Activated CD4-positive, alpha-beta T cell treated with anti-CD3 and anti-CD28 coated beads, Interleukin-2, amount 10 ng/mL, durations not matched to agents 7 days and 5 days (primary cell): ENCODE measurements at regions not wholly inside any gene's neighbourhood (a gene's known extent, or its start where the extent isn't known, plus 50 kb on each side); places are given as distances from the start of the nearest gene placed in this dataset.

Experiments used
- CTCF ChIA-PET: fragments of 350-600 bp; sonication (Branson Sonifier 250); formaldehyde crosslinking; loops from one replicate; lab custom pipeline; 2021; ENCODE audit warnings: antibody characterized with exemption; lab: Charles Lee
- POLR2A ChIA-PET: fragments of 350-600 bp; sonication (Branson Sonifier 250); formaldehyde crosslinking; loops from one replicate; lab custom pipeline; 2021; ENCODE audit warnings: antibody characterized with exemption; lab: Charles Lee
- DNase-seq: peaks from one replicate; pipeline ENCODE4 v3.0.0-alpha.2; 2020
- H3K27ac Mint-ChIP-seq: one replicate; pipeline ENCODE4 v1.8.0; 2021; ENCODE audit warnings: mild to moderate bottlenecking, moderate library complexity, mixed read lengths
- H3K27me3 Mint-ChIP-seq: one replicate; pipeline ENCODE4 v1.8.0; 2021; ENCODE audit warnings: mixed read lengths
- H3K36me3 Mint-ChIP-seq: one replicate; pipeline ENCODE4 v1.8.0; 2021; ENCODE audit warnings: low read depth, mixed read lengths
- H3K4me1 Mint-ChIP-seq: one replicate; pipeline ENCODE4 v1.8.0; 2021; ENCODE audit warnings: mixed read lengths
- H3K4me3 Mint-ChIP-seq: one replicate; pipeline ENCODE4 v1.8.0; 2021; ENCODE audit warnings: mild to moderate bottlenecking, moderate library complexity, mixed read lengths
- H3K9me3 Mint-ChIP-seq: one replicate; pipeline ENCODE4 v1.8.0; 2021; ENCODE audit warnings: mixed read lengths

DNA sequence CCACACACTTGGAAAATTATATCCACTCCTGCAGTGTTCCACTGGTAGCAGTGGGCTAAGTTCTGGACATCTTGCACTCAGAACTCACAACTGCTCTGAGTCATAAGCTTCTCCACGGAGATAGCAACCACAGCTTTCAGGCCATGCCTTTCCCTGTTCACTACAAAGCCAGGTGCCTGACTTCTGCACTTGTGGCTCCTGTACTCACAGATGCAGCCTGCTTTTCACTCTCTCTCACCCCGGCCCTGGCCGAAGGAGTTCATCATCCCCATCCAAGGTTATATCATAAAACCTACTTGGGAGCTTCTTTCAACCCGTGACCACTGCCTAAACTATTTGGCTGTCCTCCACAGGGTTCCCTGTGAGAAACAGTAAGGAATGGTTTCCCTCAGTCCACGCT lies 999.4 kb downstream of the GLUD2 start:
- H3K27me3 Mint-ChIP-seq: no peaks in the 10 kb centered on the region
- H3K4me1 Mint-ChIP-seq: no peaks in the 10 kb centered on the region
- H3K27ac Mint-ChIP-seq: no peak overlapping the region
- POLR2A ChIA-PET: no interaction called here
- no peak overlapping the region for H3K4me3 Mint-ChIP-seq
- CTCF ChIA-PET: no interaction called here
- H3K36me3 Mint-ChIP-seq: no peaks in the 10 kb centered on the region
- no peak for DNase-seq
- H3K9me3 Mint-ChIP-seq: no peaks in the 10 kb centered on the region

DNA sequence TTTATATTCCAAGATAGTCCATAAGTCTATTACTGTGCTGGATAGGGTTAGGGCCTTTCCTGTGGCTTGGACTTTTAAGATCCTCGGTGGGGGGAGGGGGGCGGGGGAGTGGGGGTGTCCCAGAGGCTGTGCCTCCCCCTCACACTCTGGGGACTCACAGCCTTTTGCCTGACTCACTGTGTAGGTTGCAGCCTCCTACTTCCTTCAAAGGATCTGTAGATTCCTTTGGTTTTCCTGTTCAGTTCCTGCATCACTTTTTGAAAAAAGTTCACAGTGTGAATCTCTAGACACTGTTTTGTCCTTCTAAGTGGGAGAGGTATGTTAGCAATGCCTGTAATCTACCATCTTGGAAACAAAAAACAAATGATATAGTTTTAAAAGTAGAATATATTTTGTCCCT lies 999.9 kb downstream of the GLUD2 start:
- CTCF ChIA-PET: no interaction called here
- Mint-ChIP-seq H3K9me3 (no peaks in the 10 kb centered on the region), H3K36me3 (no peaks in the 10 kb centered on the region)

DNA sequence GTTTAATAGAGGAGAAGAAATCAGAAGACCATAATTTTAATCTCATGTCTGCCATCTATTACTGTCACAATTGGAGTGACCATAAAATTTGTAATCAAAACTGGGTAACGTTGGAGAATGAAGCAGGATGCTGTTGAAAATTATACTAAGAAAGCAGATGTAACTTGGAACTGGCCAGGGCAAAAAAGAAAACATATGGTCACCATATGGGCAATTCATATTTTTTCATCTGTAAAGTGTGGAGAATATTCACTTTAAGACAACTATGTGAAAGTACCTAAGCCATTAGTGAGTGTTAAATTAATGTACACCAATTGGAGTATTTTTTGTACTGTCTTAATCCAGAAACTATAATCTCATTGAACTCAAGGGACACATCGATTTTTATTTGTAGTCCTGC lies 1008.0 kb downstream of the GLUD2 start:
- no peaks in the 10 kb centered on the region for H3K4me1 Mint-ChIP-seq
- ChIA-PET POLR2A (no interaction called here), CTCF (no interaction called here)
- H3K4me3 Mint-ChIP-seq: no peak overlapping the region
- no peak for DNase-seq
- no peaks in the 10 kb centered on the region for H3K36me3 Mint-ChIP-seq
- H3K27ac Mint-ChIP-seq: no peak overlapping the region
- H3K9me3 Mint-ChIP-seq: no peaks in the 10 kb centered on the region
- H3K27me3 Mint-ChIP-seq: no peaks in the 10 kb centered on the region

More for the DNA sequence above, 999.9 kb downstream of the GLUD2 start:
- Mint-ChIP-seq H3K4me1 (no peaks in the 10 kb centered on the region), H3K27ac (no peak overlapping the region), H3K27me3 (no peaks in the 10 kb centered on the region), H3K4me3 (no peak overlapping the region)
- DNase-seq: no peak
- POLR2A ChIA-PET: no interaction called here

DNA sequence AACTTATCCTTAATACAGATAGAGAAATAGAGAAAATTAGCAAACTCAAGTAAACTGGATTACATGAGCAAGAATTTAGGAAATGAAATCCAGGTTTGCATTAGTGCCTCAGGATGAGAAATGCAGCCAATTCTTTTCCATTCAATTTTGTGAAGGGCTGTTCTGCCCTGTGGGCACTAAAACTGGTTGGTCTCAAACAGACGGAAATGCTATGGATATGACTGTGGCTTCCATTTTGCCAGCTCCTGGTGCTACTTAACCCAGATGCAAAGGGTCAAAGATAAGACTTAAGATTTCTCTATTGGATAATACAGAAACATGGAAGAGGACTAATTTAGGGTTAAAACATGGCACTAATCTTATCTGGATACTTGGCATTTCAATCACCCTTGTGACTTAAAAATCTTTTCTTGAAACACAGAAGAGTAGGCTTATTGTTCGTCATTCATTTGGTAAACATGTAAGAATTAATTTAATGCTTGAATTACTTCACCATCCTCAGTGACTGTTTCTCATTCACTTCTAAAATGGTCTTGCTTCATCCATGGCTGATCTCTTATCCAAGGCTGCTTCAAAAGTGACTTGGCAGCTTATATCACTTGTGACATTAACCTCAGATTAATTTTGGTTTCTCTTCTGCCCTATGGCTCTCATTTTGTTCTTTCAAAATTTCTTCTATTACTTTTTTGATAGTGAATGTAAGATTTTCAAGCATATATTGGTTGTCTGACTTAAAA lies 1008.7 kb downstream of the GLUD2 start:
- H3K4me3 Mint-ChIP-seq: no peak overlapping the region
- CTCF ChIA-PET: no interaction called here
- H3K27me3 Mint-ChIP-seq: no peaks in the 10 kb centered on the region
- no peaks in the 10 kb centered on the region for H3K4me1 Mint-ChIP-seq
- no peak overlapping the region for H3K27ac Mint-ChIP-seq
- H3K9me3 Mint-ChIP-seq: no peaks in the 10 kb centered on the region
- DNase-seq: no peak
- POLR2A ChIA-PET: no interaction called here
- H3K36me3 Mint-ChIP-seq: no peaks in the 10 kb centered on the region

DNA sequence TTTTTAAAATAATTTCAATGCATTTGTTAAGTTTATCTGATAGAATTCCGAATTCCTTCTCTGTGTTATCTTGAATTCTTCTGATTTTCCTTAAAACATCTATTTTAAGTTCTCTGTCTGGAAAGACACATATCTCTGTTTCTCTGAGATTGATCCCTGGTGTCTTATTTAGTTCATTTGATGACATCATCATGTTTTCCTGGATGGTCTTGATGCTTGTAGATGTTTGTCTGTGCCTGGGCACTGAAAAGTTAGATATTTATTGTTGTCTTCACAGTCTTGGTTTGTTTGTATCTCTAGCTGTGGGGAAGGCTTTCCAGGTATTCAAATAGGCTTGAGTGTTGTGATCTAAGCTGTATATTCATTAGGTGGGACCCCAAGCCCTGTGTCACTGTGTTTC lies 1028.8 kb downstream of the GLUD2 start:
- POLR2A ChIA-PET: no interaction called here
- no peaks in the 10 kb centered on the region for H3K4me1 Mint-ChIP-seq

DNA sequence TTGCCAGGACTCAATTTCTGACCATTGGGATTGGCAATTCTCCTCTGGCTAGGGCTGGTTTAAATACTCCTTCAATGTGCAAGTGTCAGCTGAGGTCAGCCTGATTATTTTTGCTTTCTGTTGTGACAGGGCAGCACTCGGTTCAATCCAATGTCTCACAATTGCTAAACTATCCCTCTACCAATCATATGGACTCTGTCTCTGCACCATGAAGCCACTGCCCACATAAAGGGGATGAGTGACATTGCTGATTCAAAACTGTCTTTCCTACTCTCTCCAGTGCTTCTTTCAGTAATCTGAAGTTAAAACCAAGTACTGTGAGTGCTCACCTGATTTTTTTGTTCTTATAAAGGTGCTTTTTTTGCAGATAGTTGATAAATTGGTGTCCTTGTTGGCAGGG lies 1030.7 kb downstream of the GLUD2 start:
- Mint-ChIP-seq H3K36me3 (no peaks in the 10 kb centered on the region), H3K27ac (no peak overlapping the region), H3K4me3 (no peak overlapping the region), H3K9me3 (no peaks in the 10 kb centered on the region), H3K4me1 (no peaks in the 10 kb centered on the region), H3K27me3 (no peaks in the 10 kb centered on the region)
- ChIA-PET POLR2A (no interaction called here), CTCF (no interaction called here)
- DNase-seq: no peak

More for the DNA sequence above, 1028.8 kb downstream of the GLUD2 start:
- no peaks in the 10 kb centered on the region for H3K27me3 Mint-ChIP-seq
- no peak overlapping the region for H3K4me3 Mint-ChIP-seq
- no peak for DNase-seq
- no peak overlapping the region for H3K27ac Mint-ChIP-seq
- H3K9me3 Mint-ChIP-seq: no peaks in the 10 kb centered on the region
- CTCF ChIA-PET: no interaction called here
- no peaks in the 10 kb centered on the region for H3K36me3 Mint-ChIP-seq

DNA sequence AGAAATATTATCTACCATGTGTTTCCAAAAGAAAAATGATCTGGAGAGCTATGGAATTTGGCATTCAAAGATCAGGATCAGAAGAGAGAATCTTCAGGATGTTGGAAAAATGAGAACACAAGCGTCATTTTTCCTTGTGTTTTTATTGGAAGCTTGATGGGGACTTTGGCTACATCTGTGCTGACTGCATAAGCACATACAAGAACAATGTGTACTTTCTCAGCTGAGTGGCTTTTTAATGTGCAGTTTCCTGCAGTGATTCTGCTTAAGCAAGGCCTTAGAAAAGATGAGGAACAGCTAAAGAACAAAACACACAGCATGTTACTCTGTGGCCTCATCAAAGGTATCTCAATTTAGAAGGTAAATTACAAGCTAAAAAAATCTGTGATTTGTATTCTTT lies 1039.9 kb downstream of the GLUD2 start:
- H3K27ac Mint-ChIP-seq: no peak overlapping the region
- no peak for DNase-seq
- no peaks in the 10 kb centered on the region for H3K27me3 Mint-ChIP-seq
- no peaks in the 10 kb centered on the region for H3K9me3 Mint-ChIP-seq
- no peak overlapping the region for H3K4me3 Mint-ChIP-seq
- CTCF ChIA-PET: no interaction called here
- POLR2A ChIA-PET: no interaction called here
- no peaks in the 10 kb centered on the region for H3K4me1 Mint-ChIP-seq
- H3K36me3 Mint-ChIP-seq: no peaks in the 10 kb centered on the region

DNA sequence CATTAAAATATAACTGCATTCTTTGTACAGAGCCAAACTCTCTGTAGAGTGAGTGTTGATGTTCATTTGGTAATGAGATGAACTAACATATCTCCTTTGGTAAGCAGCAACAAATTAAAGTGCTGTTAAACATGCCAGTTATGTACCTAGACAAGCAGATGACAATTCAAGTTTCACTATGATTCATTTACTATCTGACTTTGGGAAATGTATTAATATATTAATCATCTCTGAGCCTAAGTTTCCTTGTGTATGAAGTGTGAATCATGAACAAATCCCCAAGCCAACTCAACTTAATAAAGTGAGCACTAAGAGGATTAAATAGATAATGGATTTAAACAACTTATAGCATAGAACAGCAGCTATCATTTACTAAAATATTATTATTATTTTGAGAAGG lies 1044.2 kb downstream of the GLUD2 start:
- ChIA-PET CTCF (no interaction called here), POLR2A (no interaction called here)
- no peak overlapping the region for H3K27ac Mint-ChIP-seq
- no peaks in the 10 kb centered on the region for H3K27me3 Mint-ChIP-seq
- H3K4me1 Mint-ChIP-seq: no peaks in the 10 kb centered on the region
- no peaks in the 10 kb centered on the region for H3K9me3 Mint-ChIP-seq
- H3K4me3 Mint-ChIP-seq: no peak overlapping the region
- no peaks in the 10 kb centered on the region for H3K36me3 Mint-ChIP-seq
- no peak for DNase-seq

DNA sequence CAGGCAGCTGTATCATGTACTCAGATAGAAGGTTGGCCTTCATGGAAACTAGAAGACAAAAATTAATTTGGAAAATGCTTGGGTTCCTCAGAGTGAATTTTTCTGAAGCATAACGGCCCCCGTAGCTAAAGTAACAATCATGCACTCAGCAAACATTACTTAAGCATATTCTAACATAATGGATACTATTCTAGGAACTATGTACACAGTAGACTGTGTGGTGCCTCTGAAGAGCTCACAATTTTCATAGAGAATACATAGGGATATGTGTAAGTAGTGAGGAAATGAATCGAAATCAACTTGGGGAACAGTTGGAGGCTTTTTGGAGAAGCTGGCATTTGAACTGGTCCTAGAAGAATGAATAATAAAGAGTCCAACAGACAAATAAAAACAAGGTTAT lies 1045.0 kb downstream of the GLUD2 start:
- ChIA-PET POLR2A (no interaction called here), CTCF (no interaction called here)
- Mint-ChIP-seq H3K4me3 (no peak overlapping the region), H3K27me3 (no peaks in the 10 kb centered on the region), H3K27ac (no peak overlapping the region), H3K36me3 (no peaks in the 10 kb centered on the region), H3K9me3 (no peaks in the 10 kb centered on the region), H3K4me1 (no peaks in the 10 kb centered on the region)
- DNase-seq: no peak

DNA sequence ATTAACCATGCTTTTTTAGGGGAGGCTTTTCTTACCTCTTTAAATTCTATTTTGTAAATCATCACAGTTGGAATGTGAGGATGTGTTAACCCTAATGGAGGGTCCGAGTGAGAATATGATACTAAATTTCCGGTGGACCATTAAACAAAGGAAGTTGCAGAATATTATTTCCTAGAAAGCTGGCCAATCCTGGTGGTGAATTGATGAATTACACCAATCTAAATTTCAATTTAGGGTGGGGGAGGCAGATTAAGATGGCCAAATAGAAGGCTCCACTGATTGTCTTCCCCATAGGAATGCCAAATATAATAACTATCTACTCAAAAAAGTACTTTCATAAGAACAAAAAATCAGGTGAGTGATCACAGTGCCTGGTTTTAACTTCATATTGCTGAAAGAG lies 1045.6 kb downstream of the GLUD2 start:
- no peak overlapping the region for H3K27ac Mint-ChIP-seq
- ChIA-PET CTCF (no interaction called here), POLR2A (no interaction called here)
- no peaks in the 10 kb centered on the region for H3K36me3 Mint-ChIP-seq
- H3K9me3 Mint-ChIP-seq: no peaks in the 10 kb centered on the region
- no peaks in the 10 kb centered on the region for H3K27me3 Mint-ChIP-seq
- no peaks in the 10 kb centered on the region for H3K4me1 Mint-ChIP-seq
- H3K4me3 Mint-ChIP-seq: no peak overlapping the region
- DNase-seq: no peak

DNA sequence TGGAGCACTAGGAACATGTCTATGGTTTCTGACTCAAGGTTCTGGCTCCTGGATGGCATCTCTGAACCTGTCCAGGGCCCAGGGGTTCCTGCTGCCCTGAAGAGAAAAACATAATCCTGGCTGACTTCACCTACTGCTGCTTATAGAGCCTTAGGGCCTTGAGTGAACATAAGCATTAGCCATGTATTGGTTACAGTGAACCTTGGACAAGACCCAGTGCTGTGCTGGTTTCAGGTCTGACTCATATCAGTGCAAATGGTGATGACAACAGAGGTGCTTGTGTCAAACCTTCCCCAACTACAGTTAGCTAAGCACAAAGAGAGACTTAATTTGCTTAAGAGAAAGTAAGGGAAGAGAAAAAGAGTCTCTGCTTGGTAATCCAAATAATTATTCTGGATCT lies 1047.2 kb downstream of the GLUD2 start:
- Mint-ChIP-seq H3K4me3 (no peak overlapping the region), H3K4me1 (no peaks in the 10 kb centered on the region), H3K27ac (no peak overlapping the region), H3K36me3 (no peaks in the 10 kb centered on the region), H3K9me3 (peaks cover 2% of the 10 kb centered on the region), H3K27me3 (no peaks in the 10 kb centered on the region)
- ChIA-PET POLR2A (no interaction called here), CTCF (no interaction called here)
- no peak for DNase-seq

DNA sequence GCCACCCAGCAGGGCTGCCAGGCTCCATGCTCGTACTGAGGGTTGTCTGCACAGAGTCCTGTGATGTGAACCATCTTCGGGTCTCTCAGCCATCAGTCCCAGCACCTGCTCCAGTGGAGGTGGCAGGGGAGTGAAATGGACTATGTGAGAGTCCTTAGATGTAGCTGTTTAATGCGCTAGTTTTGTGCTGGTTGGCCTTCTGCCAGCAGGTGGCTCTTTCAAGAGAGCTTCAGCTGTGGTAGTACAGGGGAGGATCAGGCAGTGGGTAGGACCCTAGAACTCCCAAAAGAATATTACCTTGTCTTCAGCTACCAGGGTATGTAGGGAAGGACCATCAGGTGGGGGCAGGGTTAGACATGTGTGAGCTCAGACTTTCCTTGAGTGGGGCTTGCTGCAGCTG lies 1066.0 kb downstream of the GLUD2 start:
- H3K36me3 Mint-ChIP-seq: no peaks in the 10 kb centered on the region
- no peaks in the 10 kb centered on the region for H3K4me1 Mint-ChIP-seq
- no peak overlapping the region for H3K4me3 Mint-ChIP-seq
- no peaks in the 10 kb centered on the region for H3K9me3 Mint-ChIP-seq
- ChIA-PET CTCF (no interaction called here), POLR2A (no interaction called here)
- DNase-seq: no peak
- no peaks in the 10 kb centered on the region for H3K27me3 Mint-ChIP-seq
- H3K27ac Mint-ChIP-seq: no peak overlapping the region

DNA sequence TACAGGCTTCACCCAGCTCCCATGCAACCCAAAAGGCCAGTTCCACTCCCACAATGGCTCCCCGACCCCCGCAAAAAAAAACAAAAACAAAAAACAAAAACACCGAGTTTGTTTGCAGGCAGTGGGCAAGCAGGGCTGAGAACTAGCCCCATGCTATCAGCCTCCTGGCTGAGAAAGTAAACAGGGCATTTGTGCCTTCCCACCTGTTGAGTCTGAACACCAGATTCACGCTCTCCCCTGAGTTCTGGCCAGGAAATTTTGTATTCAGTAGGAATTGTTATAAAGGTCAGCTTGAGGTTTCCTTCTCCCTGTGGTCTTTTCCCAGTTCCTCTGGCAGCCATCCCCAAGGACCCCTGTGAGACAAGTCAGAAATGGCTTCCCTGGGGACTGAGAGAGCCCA lies 1066.5 kb downstream of the GLUD2 start:
- H3K27ac Mint-ChIP-seq: no peak overlapping the region
- DNase-seq: no peak
- H3K36me3 Mint-ChIP-seq: no peaks in the 10 kb centered on the region
- H3K4me3 Mint-ChIP-seq: no peak overlapping the region
- H3K9me3 Mint-ChIP-seq: no peaks in the 10 kb centered on the region
- H3K4me1 Mint-ChIP-seq: no peaks in the 10 kb centered on the region
- no peaks in the 10 kb centered on the region for H3K27me3 Mint-ChIP-seq
- ChIA-PET POLR2A (no interaction called here), CTCF (no interaction called here)

DNA sequence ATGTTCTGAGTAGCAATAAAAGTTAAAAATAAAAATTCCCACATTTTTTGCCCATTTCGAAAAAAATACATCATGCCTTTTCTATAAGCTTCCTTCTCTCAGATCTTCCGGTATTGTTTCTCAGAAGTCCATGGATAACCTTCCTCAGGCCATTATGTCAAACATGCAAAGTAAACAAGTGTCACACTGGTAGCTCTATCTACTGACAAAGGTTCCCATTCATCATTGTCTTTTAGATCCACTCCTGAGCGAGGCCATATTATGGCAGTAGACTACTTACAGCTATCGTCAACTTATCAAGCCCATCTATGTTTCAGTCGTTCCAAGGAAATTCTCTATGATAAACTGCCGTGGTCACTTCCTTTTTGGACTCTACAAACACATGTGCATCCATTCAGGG lies 1068.2 kb downstream of the GLUD2 start:
- no peak for DNase-seq
- Mint-ChIP-seq H3K27ac (no peak overlapping the region), H3K36me3 (no peaks in the 10 kb centered on the region), H3K9me3 (no peaks in the 10 kb centered on the region), H3K4me3 (no peak overlapping the region), H3K27me3 (no peaks in the 10 kb centered on the region), H3K4me1 (no peaks in the 10 kb centered on the region)
- ChIA-PET CTCF (no interaction called here), POLR2A (no interaction called here)
